DOHH2 (cell line): ENCODE measurements at regions not wholly inside any gene's neighbourhood (a gene's known extent, or its start where the extent isn't known, plus 50 kb on each side); places are given as distances from the start of the nearest gene placed in this dataset.

Experiments
- EZH2phosphoT487 ChIP-seq: fragments of 200-600 bp; sonication (generic); IDR thresholded peaks from 2 replicates; pipeline ENCODE4 v1.6.1; 2017; ENCODE audit warnings: borderline replicate concordance, mild to moderate bottlenecking, antibody characterized with exemption, low read length, moderate library complexity, mixed read lengths
- TF ChIP-seq, protein P1 (sequence below): fragments of 200-600 bp; sonication (generic); IDR thresholded peaks from one replicate; pipeline ENCODE4 v1.5.1; 2014; ENCODE audit warnings: antibody characterized with exemption, mild to moderate bottlenecking, low read depth, low read length; ENCODE audit not compliant: poor library complexity, severe bottlenecking

DNA sequence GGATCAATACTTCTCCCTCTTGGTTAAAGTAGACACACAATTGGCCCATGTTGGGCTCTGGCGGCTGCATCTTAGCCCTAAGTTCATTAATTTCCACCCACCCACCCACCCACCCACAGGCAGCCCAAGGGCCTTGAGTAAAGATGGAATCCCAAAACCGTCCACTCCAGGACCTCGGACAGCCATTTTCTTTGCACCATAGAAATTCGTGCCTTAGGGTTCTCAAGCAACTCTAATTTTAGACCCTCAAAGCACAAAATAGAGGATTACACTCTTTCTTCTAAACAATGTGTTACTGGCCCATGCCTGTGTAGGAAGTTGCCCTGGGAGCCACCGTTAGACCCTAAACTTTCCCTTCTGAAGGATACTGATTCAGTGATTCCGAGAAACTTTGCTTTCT lies 568.5 kb downstream of the IRX1 start:
- TF ChIP-seq, protein P1, sequence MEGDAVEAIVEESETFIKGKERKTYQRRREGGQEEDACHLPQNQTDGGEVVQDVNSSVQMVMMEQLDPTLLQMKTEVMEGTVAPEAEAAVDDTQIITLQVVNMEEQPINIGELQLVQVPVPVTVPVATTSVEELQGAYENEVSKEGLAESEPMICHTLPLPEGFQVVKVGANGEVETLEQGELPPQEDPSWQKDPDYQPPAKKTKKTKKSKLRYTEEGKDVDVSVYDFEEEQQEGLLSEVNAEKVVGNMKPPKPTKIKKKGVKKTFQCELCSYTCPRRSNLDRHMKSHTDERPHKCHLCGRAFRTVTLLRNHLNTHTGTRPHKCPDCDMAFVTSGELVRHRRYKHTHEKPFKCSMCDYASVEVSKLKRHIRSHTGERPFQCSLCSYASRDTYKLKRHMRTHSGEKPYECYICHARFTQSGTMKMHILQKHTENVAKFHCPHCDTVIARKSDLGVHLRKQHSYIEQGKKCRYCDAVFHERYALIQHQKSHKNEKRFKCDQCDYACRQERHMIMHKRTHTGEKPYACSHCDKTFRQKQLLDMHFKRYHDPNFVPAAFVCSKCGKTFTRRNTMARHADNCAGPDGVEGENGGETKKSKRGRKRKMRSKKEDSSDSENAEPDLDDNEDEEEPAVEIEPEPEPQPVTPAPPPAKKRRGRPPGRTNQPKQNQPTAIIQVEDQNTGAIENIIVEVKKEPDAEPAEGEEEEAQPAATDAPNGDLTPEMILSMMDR: no peak
- TF ChIP-seq EZH2phosphoT487: no peak
